ENCODE measurements at regions not wholly inside any gene's neighbourhood (a gene's known extent, or its start where the extent isn't known, plus 50 kb on each side); places are given as distances from the start of the nearest gene placed in this dataset.

DNA sequence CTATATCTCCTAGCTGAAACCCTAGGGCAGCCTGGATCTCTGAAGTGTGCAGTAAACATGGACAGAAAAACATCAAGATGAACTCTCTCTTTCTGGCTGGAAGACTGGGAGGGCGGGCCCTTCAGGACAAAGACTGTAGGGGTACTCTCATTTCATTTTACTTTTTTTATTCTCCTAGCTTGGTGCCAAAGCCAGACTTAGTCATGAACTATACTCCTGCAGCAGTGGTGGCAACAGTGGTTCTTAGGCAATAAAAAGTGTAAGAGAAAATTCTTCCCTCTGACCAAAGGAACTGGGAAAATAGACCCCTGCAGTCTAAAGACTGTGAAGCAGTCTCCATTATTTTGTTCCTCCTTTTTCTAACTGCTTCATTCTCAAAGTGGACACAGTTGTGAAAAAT, 213.8 kb upstream of the JUN start:
- no peak for DNase-seq (ENCODE audit: low read depth, low spot score)

DNA sequence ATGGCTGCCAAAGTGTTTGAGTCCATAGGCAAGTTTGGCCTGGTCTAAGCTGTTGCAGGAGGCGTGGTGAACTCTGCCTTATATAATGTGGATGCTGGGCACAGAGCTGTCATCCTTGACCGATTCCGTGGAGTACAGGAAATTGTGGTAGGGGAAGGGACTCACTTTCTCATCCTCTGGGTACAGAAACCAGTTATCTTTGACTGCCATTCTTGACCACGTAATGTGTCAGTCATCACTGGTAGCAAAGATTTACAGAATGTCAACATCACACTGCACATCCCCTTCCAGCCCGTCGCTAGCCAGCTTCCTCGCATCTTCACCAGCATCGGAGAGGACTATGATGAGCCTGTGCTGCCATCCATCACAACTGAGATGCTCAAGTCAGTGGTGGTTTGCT, 215.8 kb upstream of the JUN start:
- DNase-seq (ENCODE audit: low read depth, low spot score), result no peak

DNA sequence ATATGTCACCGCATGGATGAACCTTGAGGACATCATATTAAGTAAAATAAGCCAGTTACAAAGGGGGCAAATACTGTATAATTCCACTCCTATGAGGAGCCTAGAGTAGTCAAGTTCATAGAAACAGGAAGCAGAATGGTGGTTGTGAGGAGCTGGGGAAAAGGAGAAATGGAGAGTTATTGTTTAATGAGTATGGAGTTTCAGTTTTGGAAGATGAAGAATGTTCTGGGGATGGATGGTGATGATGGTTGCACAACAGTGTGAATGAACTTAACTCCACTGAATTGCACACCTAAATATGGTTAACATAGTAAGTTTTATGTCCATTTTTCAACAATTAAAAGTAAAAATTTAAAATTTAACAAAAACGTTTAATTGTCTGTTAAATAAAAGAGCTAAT, 220.9 kb upstream of the JUN start:
- no peak for DNase-seq (ENCODE audit: low read depth, low spot score)

DNA sequence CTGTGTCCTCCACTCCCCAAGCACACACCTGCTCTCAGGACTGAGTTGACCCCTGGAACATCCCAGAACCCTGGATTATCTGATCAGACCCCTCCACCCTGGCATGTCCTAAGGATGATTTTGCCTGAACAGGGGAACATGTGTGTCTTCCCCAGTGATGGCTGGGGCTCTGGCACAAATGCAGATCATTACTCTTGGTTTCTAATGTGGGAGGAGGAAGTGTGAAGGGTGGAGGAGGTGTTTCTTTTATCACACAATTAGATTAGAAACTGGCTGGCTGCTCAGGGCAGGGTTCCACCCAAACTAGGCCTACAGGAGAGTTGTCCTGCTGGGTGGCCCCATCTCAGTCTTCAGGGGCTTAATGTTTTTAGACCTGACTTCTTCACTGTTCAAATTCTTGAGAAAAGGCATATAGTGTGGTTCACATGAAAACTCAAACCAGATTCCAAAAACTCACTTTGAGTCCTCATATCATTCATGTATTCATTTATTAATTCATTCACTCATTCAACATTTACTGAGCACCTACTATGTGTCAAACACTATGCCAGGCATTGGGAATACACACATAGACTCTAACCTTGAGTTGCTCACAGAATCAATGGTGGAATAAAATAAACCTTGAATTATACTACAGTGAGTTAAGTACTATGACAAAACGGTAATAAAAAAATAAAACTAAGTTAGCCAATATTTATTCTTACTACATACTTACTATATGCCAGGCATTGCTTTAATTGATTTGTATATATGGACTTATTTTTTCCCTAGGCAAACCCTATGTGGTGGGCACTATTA, 221.8 kb upstream of the JUN start:
- no peak for DNase-seq (ENCODE audit: low read depth, low spot score)

DNA sequence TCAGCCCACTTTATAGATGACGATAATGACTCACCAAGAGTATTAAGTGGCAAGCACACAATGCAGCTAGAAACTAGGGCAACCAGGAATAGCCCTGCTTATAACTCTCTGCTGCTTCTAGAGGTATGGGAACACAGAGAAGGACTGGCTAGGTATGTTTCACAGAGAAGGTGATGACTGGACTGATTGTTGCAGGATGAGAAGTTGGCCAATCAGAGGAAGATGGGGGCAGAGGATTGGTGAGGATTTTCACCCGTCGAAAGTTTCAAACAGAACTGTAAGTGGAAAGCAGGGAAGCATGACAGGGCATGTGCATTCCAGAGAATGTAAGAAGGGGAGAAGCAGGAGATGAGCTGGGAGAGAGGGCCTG, 222.4 kb upstream of the JUN start:
- DNase-seq (ENCODE audit: low read depth, low spot score), result no peak

DNA sequence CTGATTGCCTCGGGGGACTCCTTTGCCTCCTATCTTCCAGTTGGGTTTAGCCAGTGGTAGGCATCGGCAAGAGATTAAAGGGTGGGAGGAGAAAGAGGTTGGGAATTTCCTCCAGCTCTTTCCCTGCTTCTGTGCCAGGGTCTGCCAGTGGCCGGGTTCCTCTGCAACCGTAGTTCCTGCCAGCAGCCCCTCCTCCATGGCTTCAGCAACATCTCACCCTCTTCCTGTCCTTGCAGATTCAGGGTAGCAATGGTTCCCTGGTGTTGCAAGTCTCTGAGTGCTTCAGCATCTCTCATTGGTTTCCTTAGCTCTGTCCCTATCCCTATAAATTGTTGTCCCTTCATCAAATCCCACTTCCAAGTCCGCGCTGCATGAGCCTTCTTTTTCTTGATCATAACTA, 223.1 kb upstream of the JUN start:
- DNase-seq (ENCODE audit: low read depth, low spot score), result no peak

DNA sequence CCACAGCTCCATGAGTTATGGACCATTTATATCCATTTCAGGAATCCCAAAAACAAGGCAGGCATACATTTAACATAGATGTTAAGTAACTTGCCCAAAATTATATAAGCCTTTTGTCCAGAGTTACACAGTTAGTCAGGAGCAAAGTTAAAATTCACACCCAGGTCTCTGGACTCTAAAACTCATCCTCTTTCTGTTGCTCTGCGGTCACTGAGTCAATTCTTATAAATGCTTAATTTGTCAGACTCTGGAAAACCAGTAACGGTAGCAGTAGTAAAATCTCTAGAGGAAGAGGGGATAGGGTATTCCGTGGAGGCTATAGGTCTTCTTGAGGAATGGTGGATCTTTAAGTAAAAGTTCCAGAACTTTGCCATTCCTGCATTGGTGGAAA, 223.6 kb upstream of the JUN start:
- no peak for DNase-seq (ENCODE audit: low read depth, low spot score)

DNA sequence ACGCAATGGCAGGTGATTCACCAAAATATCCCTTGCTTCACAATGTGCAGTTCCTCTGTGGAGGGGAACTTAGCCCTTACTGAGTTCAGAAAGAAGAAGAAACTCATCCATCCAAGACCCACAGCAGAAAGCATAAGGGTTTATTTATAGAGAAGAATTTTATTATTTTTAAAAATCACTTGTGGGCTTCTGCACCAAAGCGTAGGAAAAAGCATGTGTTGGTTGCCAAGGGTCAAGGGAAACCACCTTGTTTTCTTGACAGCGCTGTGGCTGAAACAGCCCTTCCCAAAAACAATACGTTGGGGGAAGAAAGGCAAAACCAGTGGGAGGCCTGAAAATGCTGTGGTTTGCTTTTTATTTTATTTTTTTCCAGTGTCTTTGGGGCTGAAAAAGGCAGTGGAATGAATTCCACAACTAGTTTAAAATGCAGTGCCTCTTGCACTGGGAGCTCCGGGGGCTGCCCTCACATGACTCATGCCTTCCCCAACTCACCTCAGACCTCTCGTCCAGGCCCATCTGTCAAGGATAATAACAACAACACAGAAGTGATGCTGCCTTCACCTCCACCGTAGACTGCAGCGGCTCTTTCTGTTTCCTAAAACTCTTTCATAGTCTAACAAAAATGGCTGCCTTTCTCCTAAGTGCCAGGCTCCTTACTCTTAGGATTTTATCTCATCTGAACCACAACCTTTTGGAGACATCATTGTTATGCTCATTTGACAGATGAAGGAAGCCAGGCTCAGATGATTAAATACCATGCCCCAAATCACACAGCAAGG, 224.2 kb upstream of the JUN start:
- DNase-seq (ENCODE audit: low read depth, low spot score), result no peak

DNA sequence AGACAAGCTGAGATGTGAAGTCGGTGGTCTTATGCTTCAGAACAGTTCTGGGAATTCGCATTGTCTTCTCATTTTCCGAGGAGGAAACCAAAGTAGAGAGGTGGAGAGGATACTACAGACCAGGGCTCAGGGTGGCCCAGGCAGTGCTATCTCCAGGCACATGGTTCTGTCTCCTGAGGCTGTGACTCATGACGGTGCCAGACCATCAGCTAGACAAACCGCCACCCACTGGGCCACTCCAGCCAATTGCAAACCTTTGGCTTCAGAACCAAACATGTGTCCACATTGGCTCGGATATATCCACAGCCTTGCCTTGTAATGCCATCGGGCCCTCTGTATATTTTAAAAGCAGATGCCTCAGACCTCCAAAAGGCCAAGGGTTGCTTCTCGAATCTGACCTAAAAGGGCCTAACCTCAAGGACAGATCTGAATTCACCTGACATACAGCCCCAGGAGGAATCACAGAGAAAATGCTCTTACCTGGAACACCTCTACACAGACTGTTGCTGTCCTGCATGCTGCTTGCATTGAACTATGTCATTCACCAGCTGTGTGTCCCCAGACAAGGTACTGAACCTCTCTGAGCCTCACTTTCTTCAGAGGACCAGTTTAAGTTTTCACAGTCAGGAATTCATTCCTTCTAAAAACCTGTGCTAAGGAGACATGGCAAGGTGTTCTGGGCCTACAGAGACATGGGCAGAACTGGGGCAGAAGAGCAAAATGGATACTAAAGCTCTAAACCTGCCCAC, 224.9 kb upstream of the JUN start:
- DNase-seq (ENCODE audit: low read depth, low spot score), result no peak

DNA sequence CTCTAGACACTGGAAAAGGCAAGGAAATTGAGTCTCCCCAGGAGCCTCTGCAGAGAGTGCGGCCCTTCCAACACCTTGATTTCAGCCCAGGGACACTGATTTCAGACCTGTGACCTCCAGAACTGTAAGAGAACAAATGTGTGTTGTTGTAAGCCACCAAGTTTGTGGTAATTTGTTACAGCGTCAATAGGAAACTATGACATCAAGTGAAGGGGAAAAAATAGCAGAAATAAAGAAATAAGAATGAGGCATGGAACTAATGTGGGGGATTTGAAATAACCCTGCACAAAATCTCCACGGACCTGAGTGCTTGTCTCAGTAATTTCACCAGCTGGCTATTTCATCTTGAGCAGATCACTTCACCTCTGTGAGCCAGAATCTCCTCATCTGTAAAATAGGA, 227.8 kb upstream of the JUN start:
- no peak for DNase-seq (ENCODE audit: low read depth, low spot score)

DNA sequence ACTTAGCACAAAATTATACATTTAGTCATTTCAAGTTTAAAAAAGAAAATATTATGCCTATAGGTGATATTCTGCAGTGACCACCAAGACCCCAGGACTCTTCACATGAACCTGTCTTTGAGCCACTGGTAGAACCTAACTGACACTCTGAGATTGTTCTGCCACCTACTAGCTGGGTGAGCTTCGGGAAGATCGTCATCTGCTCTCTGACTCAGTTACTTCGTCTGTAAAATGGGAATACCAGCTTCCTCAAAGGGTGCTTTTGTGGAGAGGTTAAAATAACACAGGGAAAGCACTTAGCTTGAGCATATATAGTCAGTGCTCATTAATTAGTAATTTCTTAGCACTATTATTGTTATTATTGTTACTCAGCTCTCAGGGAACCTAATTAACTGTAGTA, 228.5 kb upstream of the JUN start:
- DNase-seq (ENCODE audit: low read depth, low spot score), result no peak

DNA sequence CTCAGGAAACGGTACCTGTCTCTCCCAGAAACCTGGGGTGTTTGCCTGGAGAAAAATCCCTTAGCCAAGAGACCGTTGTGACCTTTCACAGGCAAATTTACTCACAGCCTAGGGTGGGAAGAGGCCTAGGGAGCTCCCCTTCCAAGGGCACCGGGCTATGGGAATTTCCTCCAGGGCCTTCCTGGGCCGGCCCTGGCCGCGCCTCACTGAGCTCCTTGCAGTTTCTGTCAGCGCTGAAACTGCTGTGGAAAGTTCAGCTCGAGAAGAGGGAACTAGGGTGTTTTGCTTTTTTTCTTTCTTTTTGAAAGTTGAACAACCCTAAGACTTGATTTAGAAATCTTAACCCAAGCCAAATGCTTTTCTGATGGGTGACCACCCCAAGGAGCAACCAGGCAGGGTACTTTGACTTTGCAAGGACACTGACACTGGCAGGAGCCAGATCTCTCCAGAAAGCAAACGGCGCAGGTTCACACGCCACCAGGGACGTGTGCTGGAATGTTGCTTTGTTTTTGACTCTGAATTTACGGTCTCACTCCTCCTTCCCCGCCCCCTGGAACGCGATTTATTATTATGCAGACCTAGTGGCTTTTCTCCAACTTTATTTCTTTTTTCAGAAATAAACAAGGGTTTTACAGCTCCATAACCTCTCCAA, 229.6 kb upstream of the JUN start:
- DNase-seq (ENCODE audit: low read depth, low spot score), result no peak

DNA sequence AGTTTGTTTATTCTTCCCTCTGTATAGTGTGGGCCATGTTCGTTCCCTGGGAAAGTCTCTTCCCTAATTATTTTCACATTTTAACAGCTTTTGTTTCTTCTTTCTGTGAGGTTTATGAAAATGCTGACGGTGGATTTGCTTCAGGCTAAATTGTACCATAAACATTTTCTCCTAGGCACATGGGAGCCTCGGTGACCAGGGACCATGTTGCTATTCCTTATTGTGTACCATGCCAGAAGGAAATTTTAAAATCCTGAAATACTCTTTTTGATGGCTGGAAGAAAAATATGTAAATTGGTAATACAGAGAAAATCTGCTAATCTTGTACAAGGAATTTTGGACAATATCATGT, 230.1 kb upstream of the JUN start:
- DNase-seq (ENCODE audit: low read depth, low spot score), result no peak

DNA sequence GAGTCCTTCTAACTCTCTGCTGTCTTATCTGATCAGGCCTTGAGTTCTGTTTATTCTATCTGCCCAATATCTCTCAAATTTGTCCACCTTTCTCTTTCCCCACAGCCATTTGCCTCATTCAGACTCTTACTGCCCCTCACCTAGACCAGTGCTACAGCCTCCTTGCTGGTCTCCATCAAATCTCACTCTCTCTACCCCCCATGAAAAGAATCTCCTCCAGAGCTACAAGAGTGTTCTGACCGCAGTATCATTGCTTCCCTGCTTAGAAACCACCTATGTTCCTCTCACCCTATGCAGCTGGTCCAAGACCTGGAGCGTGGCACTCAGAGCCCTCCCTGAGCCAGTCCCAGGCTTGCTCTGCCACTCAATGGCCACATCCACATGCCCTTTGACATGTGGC, 231.0 kb upstream of the JUN start:
- DNase-seq (ENCODE audit: low read depth, low spot score), result no peak

DNA sequence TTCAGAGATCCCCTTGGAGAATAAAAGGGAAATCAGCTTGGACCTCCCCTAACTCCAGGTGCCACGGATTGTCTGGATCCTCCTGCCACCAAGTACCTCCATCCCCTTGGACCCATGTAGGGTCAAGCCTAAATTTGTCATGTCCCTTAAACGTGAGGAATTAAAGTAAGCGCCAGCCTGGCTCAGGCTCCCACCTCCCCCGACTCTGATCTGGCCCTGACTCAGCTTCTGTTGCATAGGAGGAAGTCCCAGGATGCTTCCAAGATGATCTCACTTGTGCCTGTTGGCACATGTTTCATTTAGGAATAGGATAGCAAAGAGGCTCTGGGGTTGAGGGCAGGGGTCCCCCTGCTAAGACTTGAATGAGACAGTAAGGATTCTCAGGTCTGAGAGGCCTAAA, 231.9 kb upstream of the JUN start:
- no peak for DNase-seq (ENCODE audit: low read depth, low spot score)

DNA sequence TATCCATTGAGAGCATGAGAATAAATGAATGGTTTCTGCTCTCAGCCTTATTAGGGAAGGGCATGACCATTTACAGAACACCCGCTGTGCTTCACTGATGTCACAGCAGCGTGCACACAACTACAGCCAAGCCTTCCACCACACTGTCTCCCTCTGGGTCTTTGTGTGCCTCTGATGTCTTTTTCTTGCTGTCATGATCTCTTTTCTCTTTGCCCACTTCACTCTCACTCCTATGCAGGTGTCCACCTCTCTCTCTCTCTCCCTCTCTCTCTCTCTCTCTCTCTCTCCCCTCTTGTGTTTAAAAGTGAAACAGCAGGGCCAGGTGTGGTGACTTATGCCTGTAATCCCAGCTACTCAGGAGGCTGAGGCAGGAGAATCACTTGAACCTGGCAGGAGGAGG, 232.5 kb upstream of the JUN start:
- no peak for DNase-seq (ENCODE audit: low read depth, low spot score)

DNA sequence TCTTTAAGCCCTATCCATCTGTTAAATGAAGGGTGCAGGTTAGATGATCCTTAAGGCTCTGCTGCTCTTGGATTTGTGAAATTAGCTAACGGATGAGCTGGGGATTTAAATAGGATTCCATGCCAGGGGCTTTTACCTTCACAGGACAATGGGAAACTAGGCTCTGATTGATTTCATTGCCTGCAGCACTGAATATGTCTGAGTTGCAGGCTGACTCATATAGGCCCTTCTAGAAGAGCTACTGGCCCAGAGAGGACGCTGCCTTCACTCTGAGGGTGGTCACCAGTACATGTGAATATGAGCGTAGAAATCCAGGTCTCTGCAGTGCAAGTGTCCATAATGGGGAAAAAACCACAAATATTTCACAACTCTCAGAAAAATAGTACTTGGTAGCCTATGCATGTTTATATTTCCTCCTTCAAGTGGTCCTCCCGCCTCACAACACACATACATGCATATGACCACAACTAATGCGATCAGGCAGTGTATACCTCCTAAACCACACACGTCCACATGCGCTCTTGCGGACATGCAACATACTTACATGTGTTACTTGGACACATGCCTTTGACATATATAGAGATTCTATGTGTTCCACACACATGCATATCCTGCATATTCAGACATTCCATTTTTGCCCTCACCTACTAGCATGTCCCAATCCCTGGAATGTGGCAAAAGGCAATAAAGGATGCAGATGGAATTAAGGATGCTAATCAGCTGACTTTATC, 233.8 kb upstream of the JUN start:
- DNase-seq (ENCODE audit: low read depth, low spot score), result no peak

DNA sequence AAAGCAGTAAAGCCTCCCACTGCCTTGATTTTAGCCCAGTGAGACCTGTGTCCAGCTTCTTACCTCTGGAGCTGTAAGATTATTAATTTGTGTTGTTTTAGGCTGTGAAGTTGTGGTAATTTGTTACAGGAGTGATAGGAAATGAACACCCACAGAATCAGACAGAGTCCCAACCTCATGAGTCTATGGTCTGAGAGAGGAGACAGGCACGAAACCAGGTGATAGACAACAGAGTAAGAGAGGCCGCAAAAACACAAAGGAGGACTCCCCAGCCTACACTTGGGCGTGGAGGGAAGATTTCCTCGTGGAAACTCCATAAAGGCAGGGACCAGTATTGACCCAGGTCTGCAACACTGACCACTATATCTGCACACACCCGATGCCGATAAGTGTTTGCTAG, 234.6 kb upstream of the JUN start:
- no peak for DNase-seq (ENCODE audit: low read depth, low spot score)

DNA sequence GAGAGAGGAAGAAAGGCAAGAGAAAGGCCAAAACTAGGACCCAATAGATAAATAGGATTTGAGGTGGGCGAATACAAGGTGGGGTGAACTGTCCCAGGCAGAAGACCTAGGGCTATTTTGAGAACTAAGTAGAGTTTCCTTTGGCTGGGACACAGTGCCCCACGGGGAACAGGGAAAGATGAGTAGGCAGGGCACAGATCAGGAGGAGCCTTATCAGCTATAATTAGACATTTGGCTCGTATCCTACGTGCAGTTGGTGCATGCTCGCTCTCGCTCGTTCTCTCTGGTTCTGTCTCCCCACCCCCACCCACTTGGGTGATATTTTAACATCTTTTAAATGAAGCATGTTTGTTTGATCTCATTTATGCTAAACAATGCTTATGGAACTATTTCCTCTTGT, 235.0 kb upstream of the JUN start:
- no peak for DNase-seq (ENCODE audit: low read depth, low spot score)

DNA sequence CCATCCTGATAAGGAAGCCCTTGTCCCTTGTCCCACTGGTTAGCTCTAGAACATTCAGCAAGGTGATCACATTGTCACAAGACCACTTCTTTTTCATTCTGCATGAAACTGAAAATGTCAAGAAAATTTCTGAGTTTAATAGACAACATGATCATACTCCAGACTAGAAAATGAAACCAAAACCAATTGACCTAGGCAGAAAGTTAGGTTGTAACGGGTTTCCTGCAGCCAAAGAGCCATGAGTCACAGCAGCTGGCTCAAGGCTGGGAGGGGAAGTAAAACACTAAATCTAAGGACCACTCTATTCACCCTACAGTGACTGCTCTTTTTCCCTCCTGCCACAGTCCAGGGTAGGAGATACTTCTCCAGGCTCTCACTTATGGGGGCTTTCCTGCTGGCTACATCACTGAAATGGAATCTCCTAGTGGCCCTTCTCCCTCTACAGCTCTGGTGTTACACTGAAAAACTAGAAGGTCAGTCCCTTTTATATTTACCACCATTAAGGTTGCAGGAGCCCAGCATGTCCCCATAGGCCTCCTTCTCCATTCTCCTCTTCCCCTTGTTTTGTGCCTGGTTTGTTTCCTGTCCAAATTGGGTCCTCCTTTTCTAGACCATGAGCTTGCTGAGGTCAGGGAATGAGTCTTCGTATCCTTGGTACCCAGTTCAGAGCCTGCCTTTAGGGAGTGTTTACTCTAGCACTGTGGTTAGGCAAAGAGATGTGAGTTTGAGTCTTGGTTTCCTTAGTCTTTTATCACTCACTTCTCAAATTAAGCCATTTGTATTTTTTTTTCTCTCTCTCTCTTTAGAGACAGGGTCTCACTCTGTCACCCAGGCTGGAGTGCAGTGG, 236.5 kb upstream of the JUN start:
- DNase-seq (ENCODE audit: low read depth, low spot score), result no peak

DNA sequence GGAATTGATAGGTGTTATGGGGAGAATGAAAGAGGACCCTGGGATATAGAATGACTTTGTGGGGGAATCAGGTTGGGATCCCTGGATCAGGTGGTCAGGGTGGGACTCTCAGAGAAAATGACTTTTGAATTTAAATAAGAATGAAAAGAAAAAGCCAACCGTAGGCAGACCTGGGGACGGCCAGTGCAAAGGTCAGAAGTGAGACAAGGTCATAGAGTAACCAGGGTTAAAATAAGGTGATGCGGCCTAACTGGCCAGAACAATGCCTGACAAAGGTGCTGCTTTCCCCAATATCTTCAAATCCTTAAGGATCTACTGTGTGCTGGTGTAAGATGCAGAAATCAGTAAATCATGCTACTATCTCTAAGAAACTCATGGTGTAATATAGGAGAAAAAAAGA, 238.4 kb upstream of the JUN start:
- no peak for DNase-seq (ENCODE audit: low read depth, low spot score)
